Cardiac fibroblast (primary cell): ENCODE measurements at regions not wholly inside any gene's neighbourhood (a gene's known extent, or its start where the extent isn't known, plus 50 kb on each side); places are given as distances from the start of the nearest gene placed in this dataset.

ENCODE experiments used
- DNase-seq, 2 donors: peaks; one replicate each; pipeline versions ENCODE4 v3.0.0 to v3.0.0-alpha.2; 2010; ENCODE audit warnings: low read depth in 2 of 2
- H3K4me3 ChIP-seq, 2 donors: replicated peaks in 1 of 2; 1 replicate in 1 of 2; 2 replicates in 1 of 2; pipeline ENCODE4 v1.5.1; 2011; ENCODE audit warnings: low read depth in 2 of 2, low read length in 2 of 2, mild to moderate bottlenecking in 2 of 2, moderate library complexity in 1 of 2
- CTCF ChIP-seq: IDR thresholded peaks from one replicate; pipeline ENCODE4 v1.5.1; 2011; ENCODE audit warnings: low read depth, mild to moderate bottlenecking, low read length, inconsistent platforms

GRCh38 chr13:47188802-47189201 lies 291.9 kb upstream of the HTR2A start:
- no peak for TF ChIP-seq CTCF
- no peak overlapping the region for H3K4me3 ChIP-seq
- DNase-seq: peak; percentile 67 to 87

- no peak for TF ChIP-seq CTCF
- H3K4me3 ChIP-seq: no peak overlapping the region
- DNase-seq: peak in 1 of 2 donors; percentile 14
These were observed 289.6 kb upstream of the HTR2A start for GRCh38 chr13:47186471-47186870.

GRCh38 chr13:47184321-47184720 lies 287.5 kb upstream of the HTR2A start:
- TF ChIP-seq CTCF: no peak
- no peak overlapping the region for H3K4me3 ChIP-seq
- peak in 1 of 2 donors; percentile 15 for DNase-seq

GRCh38 chr13:47179321-47179720 lies 282.5 kb upstream of the HTR2A start:
- no peak for TF ChIP-seq CTCF
- H3K4me3 ChIP-seq: no peak overlapping the region
- no peak for DNase-seq

DNA sequence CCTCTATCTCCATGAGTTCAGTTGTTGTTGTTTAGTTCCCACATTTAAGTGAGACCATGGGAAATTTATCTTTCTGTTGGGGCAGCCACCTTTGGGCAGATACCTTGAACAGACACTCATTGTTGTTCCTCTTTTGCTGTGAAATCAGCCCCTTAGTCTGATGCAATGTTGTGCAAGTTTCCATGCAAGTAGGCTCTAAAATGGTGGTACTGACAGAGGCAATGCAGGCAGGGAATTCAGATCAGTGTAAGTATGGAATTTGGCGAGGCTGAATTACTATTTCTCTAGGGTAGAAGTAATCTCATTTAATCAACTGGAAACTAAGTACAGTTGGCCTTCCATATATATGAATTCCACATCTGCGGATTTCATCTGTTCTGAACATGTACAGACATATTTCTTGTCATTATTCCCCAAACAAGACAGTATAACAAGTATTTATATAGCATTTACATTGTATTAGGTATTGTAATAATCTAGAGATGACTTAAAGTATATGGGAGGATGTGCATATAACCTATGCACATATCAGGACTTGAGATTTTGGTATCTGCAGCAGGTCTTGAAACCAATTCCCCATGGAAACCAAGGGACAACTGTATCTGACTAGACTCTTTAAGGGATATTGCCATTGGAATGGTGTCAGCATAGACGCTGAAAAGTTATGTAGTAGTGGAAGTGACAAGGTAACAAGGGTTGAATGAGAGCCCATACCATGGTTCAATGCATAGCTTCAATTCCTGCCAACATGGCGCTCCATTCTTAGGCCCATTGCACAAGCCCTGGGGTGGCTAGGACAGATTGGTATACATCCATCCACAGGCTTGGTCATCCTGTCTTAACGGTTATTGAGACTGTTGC lies 281.5 kb upstream of the HTR2A start:
- no peak for TF ChIP-seq CTCF
- DNase-seq: no peak
- no peak overlapping the region for H3K4me3 ChIP-seq

DNA sequence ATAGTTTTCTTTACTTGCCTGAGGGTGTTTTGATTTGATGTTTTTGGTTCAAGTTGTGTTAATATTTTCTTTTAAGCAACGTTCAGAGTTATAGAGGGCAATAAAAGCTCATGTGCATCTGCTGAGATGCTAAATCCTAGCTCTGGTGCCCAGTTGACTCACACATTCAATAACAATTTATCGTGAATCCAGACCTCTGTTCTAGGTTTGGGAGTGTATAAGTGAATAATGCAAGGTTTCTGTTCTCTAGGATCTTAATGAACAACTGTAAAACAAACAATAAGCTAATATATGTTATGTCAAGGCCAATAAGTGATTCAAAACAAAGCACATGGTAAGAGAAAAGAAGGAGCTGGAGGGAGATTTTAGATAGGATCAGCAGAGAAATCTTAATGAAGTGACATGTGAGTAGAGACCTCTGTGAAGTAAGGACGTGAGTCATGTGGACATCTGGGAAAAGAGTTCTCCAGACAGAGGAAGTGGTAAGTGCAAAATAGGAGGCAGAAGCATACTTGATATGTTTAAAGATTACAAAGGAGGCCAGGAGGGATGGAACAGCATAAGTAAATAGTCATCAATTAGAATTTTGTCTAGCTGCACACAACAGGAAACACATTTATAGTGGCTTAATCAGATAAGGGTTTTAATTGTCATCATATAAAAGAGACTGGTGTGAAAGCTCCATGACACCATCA lies 278.5 kb upstream of the HTR2A start:
- no peak overlapping the region for H3K4me3 ChIP-seq
- no peak for TF ChIP-seq CTCF
- peak; percentile 65 to 85 for DNase-seq
